ENCODE measurements at regions not wholly inside any gene's neighbourhood (a gene's known extent, or its start where the extent isn't known, plus 50 kb on each side); places are given as distances from the start of the nearest gene placed in this dataset.

DNA sequence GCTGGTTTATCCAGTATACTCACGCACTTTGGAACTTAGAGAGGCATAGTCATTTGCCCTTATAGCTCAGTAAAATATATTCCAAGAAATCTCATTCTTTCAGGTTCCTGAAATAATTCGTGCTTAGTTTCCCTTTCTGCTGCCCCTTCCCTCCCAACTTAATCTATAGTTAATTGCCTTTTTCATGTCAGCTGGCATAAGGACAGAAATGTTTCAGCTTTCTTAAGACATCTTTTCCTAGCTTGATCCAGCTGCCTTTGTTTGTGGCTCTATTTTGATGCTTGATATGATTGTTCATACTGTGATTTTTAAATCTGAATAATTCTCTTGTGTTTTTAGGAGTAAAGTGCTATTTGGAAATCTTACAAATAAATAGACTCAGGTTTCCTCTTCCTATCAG is 120.0 kb upstream of the SEL1L start:
- TF ChIP-seq TAF1 (IDR thresholded peaks at IDR 0.05; ENCODE audit: low read depth, low read length), result no peak
- no peak for TF ChIP-seq POLR2AphosphoS5 (IDR thresholded peaks at IDR 0.05; ENCODE audit: low read depth, low read length)
- TF ChIP-seq POLR2A (IDR thresholded peaks at IDR 0.05; ENCODE audit: low read depth, low read length), result no peak
- no peak for TF ChIP-seq SPI1 (IDR thresholded peaks at IDR 0.05; ENCODE audit: low read depth, low read length)

All from GM12891 (cell line).